T-helper 1 cell (primary cell): ENCODE measurements at regions not wholly inside any gene's neighbourhood (a gene's known extent, or its start where the extent isn't known, plus 50 kb on each side); places are given as distances from the start of the nearest gene placed in this dataset.

ENCODE experiments used
- DNase-seq, 5 donors: peaks; one replicate each; pipeline ENCODE4 v3.0.0-alpha.2; 2012 to 2020

- no peak for DNase-seq
Measured at GRCh38 chr2:18752667-18753422, 163.5 kb upstream of the NT5C1B start.

- DNase-seq = no peak
Measured at GRCh38 chr2:18752022-18752493, 162.7 kb upstream of the NT5C1B start.

GRCh38 chr2:18750672-18751554 is 161.5 kb upstream of the NT5C1B start:
- DNase-seq = no peak

GRCh38 chr2:18749912-18750526 is 160.7 kb upstream of the NT5C1B start:
- peak in 3 of 5 donors; percentile 3 to 17 (median 6) for DNase-seq

- no peak for DNase-seq
Measured at GRCh38 chr2:18745431-18746272, 156.3 kb upstream of the NT5C1B start.

GRCh38 chr2:18741895-18742732 is 152.7 kb upstream of the NT5C1B start:
- no peak for DNase-seq

- DNase-seq = no peak
Measured at GRCh38 chr2:18741191-18741590, 151.8 kb upstream of the NT5C1B start.

GRCh38 chr2:18740474-18740881 is 151.1 kb upstream of the NT5C1B start:
- no peak for DNase-seq

GRCh38 chr2:18731666-18732065 is 142.3 kb upstream of the NT5C1B start:
- no peak for DNase-seq

- no peak for DNase-seq
Measured at GRCh38 chr2:18724371-18725145, 135.2 kb upstream of the NT5C1B start.

- DNase-seq = no peak
Measured at GRCh38 chr2:18723219-18723618, 133.8 kb upstream of the NT5C1B start.

- DNase-seq = no peak
Measured at GRCh38 chr2:18722101-18722500, 132.7 kb upstream of the NT5C1B start.

- DNase-seq = no peak
Measured at GRCh38 chr2:18721038-18721922, 131.9 kb upstream of the NT5C1B start.

- DNase-seq = no peak
Measured at GRCh38 chr2:18719978-18720775, 130.8 kb upstream of the NT5C1B start.

GRCh38 chr2:18708203-18708715 is 118.9 kb upstream of the NT5C1B start:
- DNase-seq = no peak

- no peak for DNase-seq
Measured at GRCh38 chr2:18706001-18706400, 116.6 kb upstream of the NT5C1B start.

- no peak for DNase-seq
Measured at GRCh38 chr2:18704276-18704675, 114.9 kb upstream of the NT5C1B start.

GRCh38 chr2:18703555-18703954 is 114.2 kb upstream of the NT5C1B start:
- DNase-seq = no peak
